GM21619 (cell line): ENCODE measurements at regions not wholly inside any gene's neighbourhood (a gene's known extent, or its start where the extent isn't known, plus 50 kb on each side); places are given as distances from the start of the nearest gene placed in this dataset.
"Not testable (repeated sequence)": the region's sequence is repeated elsewhere in the genome, so short reads cannot be mapped to it uniquely, and the experiment has no call there.

Experiments
- ATAC-seq: cut with Tn5 transposase; IDR thresholded peaks from one replicate; pipeline ENCODE4 v1.9.1; 2021; ENCODE audit not compliant: unreplicated experiment

GRCh38 chr4:65007841-65008439 lies 598.7 kb upstream of the TECRL start:
- no peak for ATAC-seq

GRCh38 chr4:64975177-64975576 lies 565.9 kb upstream of the TECRL start:
- no peak for ATAC-seq

DNA sequence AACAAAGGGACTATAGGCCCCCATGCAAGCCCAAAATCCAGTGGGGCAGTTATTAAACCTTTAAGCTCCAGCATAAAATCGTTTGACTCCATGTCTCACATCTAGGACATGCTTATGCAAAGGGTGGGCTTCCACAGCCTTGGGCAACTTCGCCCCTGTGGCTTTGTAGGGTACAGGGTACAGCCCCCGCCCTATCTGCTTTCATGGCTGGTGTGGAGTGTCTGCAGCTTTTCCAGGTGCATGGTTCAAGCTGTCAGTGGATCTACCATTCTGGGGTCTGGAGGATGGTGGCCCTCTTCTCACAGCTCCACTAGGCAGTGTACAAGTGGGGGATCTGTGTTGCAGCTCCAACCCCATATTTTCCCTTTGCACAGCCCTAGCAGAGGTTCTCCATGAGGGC lies 559.8 kb upstream of the TECRL start:
- no peak for ATAC-seq

GRCh38 chr4:64967286-64967685 lies 558.0 kb upstream of the TECRL start:
- ATAC-seq = no peak

DNA sequence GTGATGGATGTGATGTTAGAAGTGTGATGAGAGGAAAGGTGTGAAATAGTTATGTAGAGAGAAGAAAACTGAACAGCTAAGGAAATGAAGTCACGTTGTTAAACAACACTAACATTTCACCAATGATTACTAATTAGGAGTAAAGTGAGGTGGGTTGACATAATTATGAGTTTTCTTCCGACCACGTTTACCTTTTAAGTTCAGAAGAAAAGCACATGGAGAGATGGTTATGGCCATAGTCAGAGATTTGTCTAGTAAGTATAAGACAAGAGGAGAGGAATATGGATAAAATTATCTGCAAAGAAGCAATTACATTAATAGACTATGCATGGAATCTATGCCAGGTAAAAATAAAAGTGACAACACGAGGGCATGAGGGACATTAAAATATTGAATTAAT lies 551.3 kb upstream of the TECRL start:
- ATAC-seq = no peak

DNA sequence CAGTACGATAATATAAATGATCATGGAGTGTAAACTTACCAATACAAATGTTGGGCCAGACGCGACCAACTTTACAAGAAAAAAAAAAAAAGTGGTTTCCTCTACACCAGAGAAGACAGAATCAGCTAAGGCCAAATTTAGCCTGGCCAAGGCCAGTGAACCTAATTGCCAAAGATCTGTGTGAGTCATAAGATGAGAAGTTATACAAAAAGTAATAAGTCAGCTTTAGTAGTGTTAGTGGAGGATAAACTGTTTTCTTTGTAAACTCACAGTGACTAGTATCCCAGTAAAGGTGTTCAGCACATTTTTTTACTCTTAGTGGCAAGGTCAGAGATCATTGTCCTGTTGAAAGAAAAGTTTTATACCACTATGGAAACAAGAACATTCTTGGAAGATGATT lies 531.4 kb upstream of the TECRL start:
- ATAC-seq = no peak

DNA sequence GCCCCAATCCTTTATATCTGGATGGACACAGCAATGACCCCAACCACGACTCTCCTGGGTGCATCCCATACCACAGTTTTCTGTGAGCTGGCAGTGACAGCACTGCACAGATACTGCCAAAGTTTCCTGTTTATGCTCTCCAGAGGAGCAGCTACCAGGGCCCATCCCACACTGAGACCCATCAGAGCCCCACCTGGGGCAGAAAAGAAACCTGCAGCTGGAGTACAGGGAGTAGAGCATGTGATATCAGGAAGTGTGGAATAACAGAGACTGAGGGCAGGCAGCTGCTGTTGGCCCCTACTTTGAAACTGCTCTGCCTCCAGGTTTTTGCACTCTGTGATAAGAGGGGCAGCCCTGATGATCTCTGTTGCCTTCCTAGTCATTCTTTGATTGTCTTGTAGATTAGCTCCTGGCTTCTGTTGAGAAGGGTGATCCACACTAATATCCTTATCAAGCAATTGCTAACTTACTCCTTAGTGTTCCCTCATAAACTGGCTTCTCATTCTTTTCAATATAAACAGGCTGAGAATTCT lies 526.3 kb upstream of the TECRL start:
- no peak for ATAC-seq

DNA sequence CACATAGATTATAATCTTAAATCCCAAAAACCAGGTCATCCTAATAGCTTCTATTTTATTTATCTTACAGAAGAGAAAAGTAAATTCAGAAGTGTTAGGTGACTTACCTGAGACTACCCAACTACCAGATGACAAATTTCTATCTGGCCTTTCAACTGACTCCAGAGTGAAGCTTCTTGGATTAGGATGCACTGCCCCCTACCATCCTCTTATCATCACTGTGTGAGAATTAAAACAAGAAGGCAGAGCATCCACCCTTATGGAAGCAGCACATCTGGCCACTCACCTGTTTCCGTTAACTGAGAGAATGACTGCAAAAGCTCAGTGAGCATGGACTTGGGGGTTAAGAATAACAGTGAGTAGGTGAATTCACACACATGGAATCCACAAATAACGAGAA lies 502.6 kb upstream of the TECRL start:
- ATAC-seq = no peak

- ATAC-seq = no peak
Measured at GRCh38 chr4:64903986-64904385, 494.7 kb upstream of the TECRL start.

- no peak for ATAC-seq
Measured at GRCh38 chr4:64899563-64899962, 490.3 kb upstream of the TECRL start.

DNA sequence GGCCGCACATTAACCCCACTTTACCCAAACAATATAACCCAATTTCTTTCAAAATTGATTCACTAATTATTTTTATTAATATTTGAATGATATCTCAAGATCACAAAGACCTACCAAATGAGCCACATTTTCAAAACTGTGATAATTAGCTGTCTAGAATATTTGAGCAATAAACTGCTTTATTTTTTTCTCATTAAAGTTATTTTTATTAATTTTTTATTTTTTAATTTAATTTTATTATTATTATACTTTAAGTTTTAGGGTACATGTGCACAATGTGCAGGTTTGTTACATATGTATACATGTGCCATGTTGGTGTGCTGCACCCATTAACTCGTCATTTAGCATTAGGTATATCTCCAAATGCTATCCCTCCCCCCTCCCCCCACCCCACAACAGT lies 489.8 kb upstream of the TECRL start:
- not testable (repeated sequence) for ATAC-seq

DNA sequence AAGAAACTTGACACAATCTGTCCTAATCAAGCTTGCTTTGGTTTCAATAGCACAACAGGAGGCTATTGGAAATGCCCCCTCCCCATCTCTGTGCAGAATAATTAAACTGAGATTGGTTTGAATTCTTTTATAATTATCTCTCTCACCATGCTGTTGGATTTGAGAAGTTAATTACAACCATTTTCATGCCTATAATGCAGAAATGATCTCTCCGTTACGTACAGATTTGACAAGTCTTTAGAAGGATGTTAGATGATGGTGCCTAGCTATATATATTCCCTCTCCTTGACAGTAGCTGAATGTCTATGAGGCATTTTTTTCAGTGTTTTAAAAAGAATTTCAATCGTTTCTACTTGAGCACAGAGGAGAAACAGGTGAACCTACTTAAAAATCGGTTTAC lies 488.4 kb upstream of the TECRL start:
- no peak for ATAC-seq

DNA sequence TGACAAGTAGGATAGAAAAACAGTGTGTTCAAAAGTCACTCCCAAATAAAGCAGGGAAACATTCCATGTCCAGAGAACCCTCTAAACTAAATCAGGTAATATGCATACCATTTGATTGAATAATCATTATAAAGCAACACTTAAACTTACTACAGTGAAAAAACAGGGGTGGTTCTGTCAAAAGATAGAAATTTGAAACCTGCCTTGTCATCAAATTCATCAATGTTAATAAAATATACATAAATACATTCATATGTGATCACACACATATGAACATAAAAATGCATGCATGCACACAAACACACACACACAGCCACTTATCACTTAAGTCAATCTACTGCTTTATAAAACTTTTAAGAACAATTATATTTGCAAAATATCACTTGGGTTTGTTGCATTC lies 485.8 kb upstream of the TECRL start:
- ATAC-seq = no peak

DNA sequence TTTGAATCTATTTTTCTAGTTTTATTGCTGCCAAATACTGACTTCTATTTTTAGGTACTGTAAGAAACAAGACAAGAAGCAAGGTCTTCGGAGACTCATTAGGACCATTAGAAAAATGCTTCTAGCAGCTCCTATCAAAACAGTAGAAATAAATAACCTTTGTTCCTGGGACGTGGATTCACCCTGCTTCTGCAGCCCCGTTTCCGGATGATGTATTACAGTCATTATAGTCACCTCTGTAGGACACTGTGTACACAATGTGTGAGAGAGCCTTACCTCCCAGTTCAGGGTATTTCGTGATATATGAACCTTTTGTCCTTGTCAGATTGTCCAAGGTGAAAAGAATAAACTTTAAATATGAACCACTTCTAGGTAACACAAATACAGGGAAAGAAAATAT lies 484.0 kb upstream of the TECRL start:
- no peak for ATAC-seq

DNA sequence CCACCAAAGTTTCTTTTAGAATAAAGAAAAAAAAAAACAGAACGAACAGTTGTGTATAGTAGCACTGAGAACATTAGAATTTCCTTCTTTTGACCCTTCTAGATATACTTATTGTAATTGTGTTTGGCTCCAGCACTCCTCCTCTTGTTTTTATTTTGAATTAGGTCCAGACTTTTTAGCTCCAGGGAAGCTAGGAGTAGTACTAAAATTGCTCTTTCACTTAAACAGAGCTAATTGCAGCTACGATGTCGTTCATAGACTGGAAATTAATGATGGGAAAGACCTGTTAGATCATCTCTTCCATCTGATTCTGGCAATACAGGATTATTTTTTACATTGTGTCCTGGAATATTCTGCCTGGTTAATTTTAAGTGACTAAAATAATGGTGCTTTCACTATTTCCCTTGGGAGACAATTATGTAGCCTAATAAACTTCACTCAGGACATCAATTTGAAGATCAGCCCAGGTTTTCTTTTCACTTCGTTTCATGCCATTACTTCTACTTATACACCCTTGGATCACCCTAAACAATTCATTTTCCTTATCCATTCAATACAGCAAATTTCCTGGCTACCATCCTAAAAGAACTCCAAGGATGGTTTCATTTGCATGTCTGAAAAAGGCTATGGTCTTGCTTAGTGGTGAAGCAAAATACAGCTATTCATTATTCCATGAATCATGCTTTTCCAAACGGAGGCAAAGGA lies 480.8 kb upstream of the TECRL start:
- ATAC-seq = no peak

- no peak for ATAC-seq
Measured at GRCh38 chr4:64883087-64883807, 474.0 kb upstream of the TECRL start.

DNA sequence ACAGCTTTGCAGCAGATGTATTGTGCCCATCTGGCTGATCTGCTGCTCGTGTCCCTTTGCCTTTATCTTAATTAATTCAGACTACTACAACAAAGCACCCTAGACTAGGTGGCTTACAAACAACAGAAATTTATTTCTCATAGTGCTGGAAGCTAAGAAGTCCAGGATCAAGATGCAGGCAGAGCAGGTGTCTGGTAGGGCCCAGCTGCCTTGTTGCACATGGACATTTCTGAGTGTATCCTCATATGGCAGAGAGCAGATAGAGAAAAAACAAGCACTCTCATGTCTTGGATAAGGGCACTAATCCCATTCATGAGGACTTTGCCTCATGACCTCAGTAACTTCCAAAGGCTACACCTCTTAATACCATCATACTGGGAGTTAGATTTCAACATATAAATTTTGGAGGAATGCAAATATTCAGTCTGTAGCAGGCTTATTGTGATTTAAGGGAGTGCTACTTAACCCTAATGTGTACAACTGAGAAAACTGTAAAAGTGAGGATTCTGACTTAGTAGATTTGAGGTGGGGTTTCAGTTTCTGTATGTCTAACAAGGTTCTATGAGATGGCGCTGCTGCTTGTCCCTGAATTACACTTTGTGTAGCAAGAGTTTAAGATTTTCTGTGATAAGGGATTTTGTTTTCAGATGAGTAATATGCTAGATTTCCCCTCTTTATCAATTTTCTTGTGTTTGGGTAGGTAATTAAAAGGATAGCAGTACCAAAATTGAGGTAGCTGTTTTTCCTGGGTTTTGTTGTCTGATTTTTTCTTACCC lies 473.2 kb upstream of the TECRL start:
- ATAC-seq = no peak

GRCh38 chr4:64880557-64880956 lies 471.3 kb upstream of the TECRL start:
- no peak for ATAC-seq

- no peak for ATAC-seq
Measured at GRCh38 chr4:64876021-64876420, 466.8 kb upstream of the TECRL start.

DNA sequence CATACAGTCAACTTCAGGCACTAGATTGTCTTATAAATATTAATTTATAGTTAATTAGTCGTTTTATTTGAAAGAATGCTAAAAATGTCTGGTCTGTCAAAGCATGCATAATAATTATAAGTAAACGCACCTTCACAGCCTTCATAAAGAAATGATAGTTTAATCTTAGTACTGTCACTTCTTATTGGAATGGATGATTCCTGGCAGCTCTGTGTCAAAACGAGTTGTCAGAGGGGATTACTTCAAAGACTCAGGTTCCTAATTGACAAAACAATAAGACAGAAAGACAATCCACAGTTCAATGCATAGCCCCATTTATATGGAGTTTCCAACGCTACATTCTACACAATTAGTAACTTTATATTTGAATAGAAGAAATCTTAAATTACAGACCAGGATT lies 461.3 kb upstream of the TECRL start:
- no peak for ATAC-seq

DNA sequence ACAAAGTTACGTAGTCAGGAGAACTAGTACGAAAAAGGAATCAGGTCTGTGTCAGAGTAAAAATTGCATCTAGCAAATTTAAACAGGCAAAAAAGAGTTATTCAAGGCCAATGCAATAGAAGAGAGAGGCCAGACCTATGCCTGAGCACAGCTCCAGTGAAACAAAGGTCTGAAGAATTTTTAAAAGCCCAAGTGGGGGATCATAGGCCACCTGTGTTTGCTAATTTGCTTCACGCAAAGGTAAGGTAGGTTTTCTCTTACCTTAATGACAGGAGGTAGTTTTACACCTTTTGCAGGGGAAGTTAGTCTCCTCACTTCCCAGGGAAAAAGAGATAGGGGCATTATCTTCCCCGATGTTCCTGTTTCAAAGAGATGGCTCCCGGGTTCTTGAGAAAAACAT lies 448.6 kb upstream of the TECRL start:
- ATAC-seq = no peak
